Neural cell (in vitro differentiated cells): ENCODE measurements at regions not wholly inside any gene's neighbourhood (a gene's known extent, or its start where the extent isn't known, plus 50 kb on each side); places are given as distances from the start of the nearest gene placed in this dataset.

ENCODE experiments used
- H2AFZ ChIP-seq: fragments of 200-600, 300-800 bp; sonication (generic), shearing (Covaris generic); 2 replicates; pipeline ENCODE4 v1.6.0; 2014; ENCODE audit warnings: low read depth, mild to moderate bottlenecking, antibody characterized with exemption, low read length, moderate library complexity
- H3F3A ChIP-seq: fragments of 200-600 bp; shearing (Covaris generic); 2 replicates; pipeline ENCODE4 v1.6.1; 2016; ENCODE audit warnings: mild to moderate bottlenecking, moderate library complexity, mixed read lengths, antibody characterized with exemption, low read length; ENCODE audit not compliant: insufficient read depth, poor library complexity, severe bottlenecking
- H3K27ac ChIP-seq: fragments of 200-600, 300-800 bp; sonication (generic), shearing (Covaris generic); 2 replicates; pipeline ENCODE4 v1.5.1; 2014; ENCODE audit warnings: mild to moderate bottlenecking, low read length, moderate library complexity
- H3K27me3 ChIP-seq: fragments of 300-800, 200-600 bp; sonication (generic), shearing (Covaris generic); 2 replicates; pipeline ENCODE4 v1.6.0; 2014; ENCODE audit warnings: mild to moderate bottlenecking, low read depth, low read length, moderate library complexity; ENCODE audit not compliant: insufficient read depth
- H3K36me3 ChIP-seq: fragments of 300-800, 200-600 bp; sonication (generic), shearing (Covaris generic); 2 replicates; pipeline ENCODE4 v1.5.1; 2014; ENCODE audit warnings: mild to moderate bottlenecking, antibody characterized with exemption, low read length, moderate library complexity; ENCODE audit not compliant: insufficient read depth
- H3K4me2 ChIP-seq: fragments of 300-800, 200-600 bp; sonication (generic), shearing (Covaris generic); 2 replicates; pipeline ENCODE4 v1.6.0; 2014; ENCODE audit warnings: mild to moderate bottlenecking, low read length
- H3K4me3 ChIP-seq: fragments of 300-800, 200-600 bp; sonication (generic), shearing (Covaris generic); 2 replicates; pipeline ENCODE4 v1.5.1; 2014; ENCODE audit warnings: mild to moderate bottlenecking, low read length, moderate library complexity
- H3K79me2 ChIP-seq: fragments of 200-600 bp; shearing (Covaris generic); replicated peaks from 2 replicates; pipeline ENCODE4 v1.6.0; 2014; ENCODE audit warnings: mild to moderate bottlenecking, low read length, moderate library complexity; ENCODE audit not compliant: insufficient read depth
- H3K9ac ChIP-seq: fragments of 300-800, 200-600 bp; sonication (generic), shearing (Covaris generic); 2 replicates; pipeline ENCODE4 v1.6.1; 2016; ENCODE audit warnings: mild to moderate bottlenecking, low read length, mixed read lengths
- H3K9me2 ChIP-seq: fragments of 200-600 bp; shearing (Covaris generic); 2 replicates; pipeline ENCODE4 v1.6.1; 2016; ENCODE audit warnings: mild to moderate bottlenecking, low read length, mixed read lengths; ENCODE audit not compliant: insufficient read depth
- H3K9me3 ChIP-seq: fragments of 200-600, 300-800 bp; sonication (generic), shearing (Covaris generic); 2 replicates; pipeline ENCODE4 v1.6.1; 2016; ENCODE audit warnings: mild to moderate bottlenecking, mixed run types, low read length, moderate library complexity, mixed read lengths
- H4K20me1 ChIP-seq: fragments of 200-600 bp; shearing (Covaris generic); 2 replicates; pipeline ENCODE4 v1.6.1; 2016; ENCODE audit warnings: mild to moderate bottlenecking, mixed run types; ENCODE audit not compliant: insufficient read depth
- EP300 ChIP-seq: fragments of 450-650 bp; conservative IDR thresholded peaks from 2 replicates; pipeline ENCODE4 v1.6.1; 2014; ENCODE audit warnings: antibody characterized with exemption, mild to moderate bottlenecking, moderate library complexity; ENCODE audit not compliant: poor library complexity, severe bottlenecking
- EZH2 ChIP-seq: fragments of 200-600, 300-800 bp; shearing (Covaris generic), sonication (generic); IDR thresholded peaks from 2 replicates; pipeline ENCODE4 v1.6.1; 2014; ENCODE audit warnings: antibody characterized with exemption, low read length, borderline replicate concordance, mild to moderate bottlenecking; ENCODE audit not compliant: insufficient read depth, poor library complexity, severe bottlenecking
- MXI1 ChIP-seq: fragments of 450-650 bp; conservative IDR thresholded peaks from 2 replicates; pipeline ENCODE4 v1.6.1; 2014; ENCODE audit warnings: antibody characterized with exemption, mild to moderate bottlenecking; ENCODE audit not compliant: poor library complexity, severe bottlenecking
- POLR2AphosphoS5 ChIP-seq: IDR thresholded peaks from 2 replicates; pipeline ENCODE4 v1.6.1; 2012
- RAD21 ChIP-seq: fragments of 450-650 bp; conservative IDR thresholded peaks from 2 replicates; pipeline ENCODE4 v1.6.1; 2014; ENCODE audit warnings: antibody characterized with exemption, mild to moderate bottlenecking, moderate library complexity
- SMC3 ChIP-seq: fragments of 450-650 bp; conservative IDR thresholded peaks from 2 replicates; pipeline ENCODE4 v1.6.1; 2014; ENCODE audit warnings: antibody characterized with exemption, mild to moderate bottlenecking, moderate library complexity; ENCODE audit not compliant: poor library complexity
- TAF1 ChIP-seq: IDR thresholded peaks from 2 replicates; pipeline ENCODE4 v1.6.1; 2012; ENCODE audit warnings: low read depth
- TF ChIP-seq, protein P1 (sequence below): IDR thresholded peaks from 2 replicates; pipeline ENCODE4 v1.6.1; 2012; ENCODE audit warnings: borderline replicate concordance
- TF ChIP-seq, protein P2 (sequence below): fragments of 450-650 bp; IDR thresholded peaks from 2 replicates; pipeline ENCODE4 v1.5.1; 2014; ENCODE audit warnings: antibody characterized with exemption, mild to moderate bottlenecking, moderate library complexity; ENCODE audit not compliant: poor library complexity, severe bottlenecking

DNA sequence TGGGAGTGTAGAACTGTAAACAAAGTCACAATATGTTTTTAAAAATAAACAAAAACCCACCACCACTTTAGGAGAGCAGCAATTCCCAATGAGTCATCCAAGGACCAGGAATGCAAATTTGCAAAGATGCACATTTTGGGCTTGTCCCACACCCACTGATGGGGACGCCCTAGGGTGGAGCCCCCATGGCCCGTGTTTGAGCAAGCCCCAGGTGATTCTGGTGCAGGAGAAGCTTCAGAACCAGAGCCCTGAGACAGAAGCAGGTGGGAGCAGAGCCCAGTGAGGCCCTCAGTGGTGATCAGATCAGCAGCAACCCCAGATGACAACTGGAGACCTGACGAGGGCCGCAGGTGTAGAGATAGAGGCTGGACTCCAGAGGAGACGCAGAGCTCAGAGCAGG is 55.1 kb upstream of the PFKP start:
- TF ChIP-seq TAF1 (no peak), RAD21 (no peak), MXI1 (no peak), POLR2AphosphoS5 (no peak), SMC3 (no peak), EP300 (no peak), EZH2 (no peak)
- TF ChIP-seq, protein P1, sequence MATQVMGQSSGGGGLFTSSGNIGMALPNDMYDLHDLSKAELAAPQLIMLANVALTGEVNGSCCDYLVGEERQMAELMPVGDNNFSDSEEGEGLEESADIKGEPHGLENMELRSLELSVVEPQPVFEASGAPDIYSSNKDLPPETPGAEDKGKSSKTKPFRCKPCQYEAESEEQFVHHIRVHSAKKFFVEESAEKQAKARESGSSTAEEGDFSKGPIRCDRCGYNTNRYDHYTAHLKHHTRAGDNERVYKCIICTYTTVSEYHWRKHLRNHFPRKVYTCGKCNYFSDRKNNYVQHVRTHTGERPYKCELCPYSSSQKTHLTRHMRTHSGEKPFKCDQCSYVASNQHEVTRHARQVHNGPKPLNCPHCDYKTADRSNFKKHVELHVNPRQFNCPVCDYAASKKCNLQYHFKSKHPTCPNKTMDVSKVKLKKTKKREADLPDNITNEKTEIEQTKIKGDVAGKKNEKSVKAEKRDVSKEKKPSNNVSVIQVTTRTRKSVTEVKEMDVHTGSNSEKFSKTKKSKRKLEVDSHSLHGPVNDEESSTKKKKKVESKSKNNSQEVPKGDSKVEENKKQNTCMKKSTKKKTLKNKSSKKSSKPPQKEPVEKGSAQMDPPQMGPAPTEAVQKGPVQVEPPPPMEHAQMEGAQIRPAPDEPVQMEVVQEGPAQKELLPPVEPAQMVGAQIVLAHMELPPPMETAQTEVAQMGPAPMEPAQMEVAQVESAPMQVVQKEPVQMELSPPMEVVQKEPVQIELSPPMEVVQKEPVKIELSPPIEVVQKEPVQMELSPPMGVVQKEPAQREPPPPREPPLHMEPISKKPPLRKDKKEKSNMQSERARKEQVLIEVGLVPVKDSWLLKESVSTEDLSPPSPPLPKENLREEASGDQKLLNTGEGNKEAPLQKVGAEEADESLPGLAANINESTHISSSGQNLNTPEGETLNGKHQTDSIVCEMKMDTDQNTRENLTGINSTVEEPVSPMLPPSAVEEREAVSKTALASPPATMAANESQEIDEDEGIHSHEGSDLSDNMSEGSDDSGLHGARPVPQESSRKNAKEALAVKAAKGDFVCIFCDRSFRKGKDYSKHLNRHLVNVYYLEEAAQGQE = no peak
- TF ChIP-seq, protein P2, sequence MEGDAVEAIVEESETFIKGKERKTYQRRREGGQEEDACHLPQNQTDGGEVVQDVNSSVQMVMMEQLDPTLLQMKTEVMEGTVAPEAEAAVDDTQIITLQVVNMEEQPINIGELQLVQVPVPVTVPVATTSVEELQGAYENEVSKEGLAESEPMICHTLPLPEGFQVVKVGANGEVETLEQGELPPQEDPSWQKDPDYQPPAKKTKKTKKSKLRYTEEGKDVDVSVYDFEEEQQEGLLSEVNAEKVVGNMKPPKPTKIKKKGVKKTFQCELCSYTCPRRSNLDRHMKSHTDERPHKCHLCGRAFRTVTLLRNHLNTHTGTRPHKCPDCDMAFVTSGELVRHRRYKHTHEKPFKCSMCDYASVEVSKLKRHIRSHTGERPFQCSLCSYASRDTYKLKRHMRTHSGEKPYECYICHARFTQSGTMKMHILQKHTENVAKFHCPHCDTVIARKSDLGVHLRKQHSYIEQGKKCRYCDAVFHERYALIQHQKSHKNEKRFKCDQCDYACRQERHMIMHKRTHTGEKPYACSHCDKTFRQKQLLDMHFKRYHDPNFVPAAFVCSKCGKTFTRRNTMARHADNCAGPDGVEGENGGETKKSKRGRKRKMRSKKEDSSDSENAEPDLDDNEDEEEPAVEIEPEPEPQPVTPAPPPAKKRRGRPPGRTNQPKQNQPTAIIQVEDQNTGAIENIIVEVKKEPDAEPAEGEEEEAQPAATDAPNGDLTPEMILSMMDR = no peak
- H3K9me3 ChIP-seq = no peaks in the 10 kb centered on the region

DNA sequence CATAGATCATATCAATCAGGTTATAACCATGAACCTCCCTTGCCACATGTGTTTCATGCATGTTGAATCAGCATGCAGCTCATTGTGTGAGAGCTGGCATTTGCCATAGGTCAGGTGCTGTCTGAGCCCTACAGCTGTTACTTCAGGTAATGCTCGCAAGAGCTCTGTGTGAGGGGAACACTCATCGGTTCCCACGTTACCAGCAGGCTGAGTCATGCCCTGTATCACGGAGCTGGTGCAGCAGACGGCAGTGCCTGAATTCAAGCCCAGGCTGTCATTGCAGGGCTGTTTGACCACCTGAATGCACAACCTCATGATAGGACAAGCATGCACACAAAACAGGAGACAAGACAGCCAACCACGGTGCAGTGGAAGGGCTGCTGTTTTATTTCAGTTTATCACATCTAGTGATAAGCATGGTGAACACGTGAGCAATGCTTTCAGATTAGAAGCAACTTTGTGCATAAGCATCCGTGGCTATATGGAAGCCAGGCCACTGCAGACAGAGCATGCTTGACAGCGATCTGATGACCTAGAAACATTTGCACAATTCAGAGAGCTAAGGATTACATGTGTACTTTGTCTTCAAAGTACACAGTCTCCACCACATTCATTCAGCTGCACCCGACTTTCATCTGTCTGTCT is 56.4 kb upstream of the PFKP start:
- Histone ChIP-seq H3K9me2 (no peaks in the 10 kb centered on the region), H3K27ac (no peak overlapping the region), H3K36me3 (no peaks in the 10 kb centered on the region), H2AFZ (no peak overlapping the region), H4K20me1 (no peaks in the 10 kb centered on the region), H3F3A (no peaks in the 10 kb centered on the region), H3K27me3 (no peaks in the 10 kb centered on the region), H3K4me2 (no peak overlapping the region), H3K4me3 (no peak overlapping the region), H3K79me2 (no peaks in the 10 kb centered on the region), H3K9me3 (no peaks in the 10 kb centered on the region), H3K9ac (no peak overlapping the region)
- TF ChIP-seq, protein P1 = no peak
- TF ChIP-seq TAF1 = no peak
- TF ChIP-seq RAD21 = no peak
- TF ChIP-seq POLR2AphosphoS5 = no peak
- TF ChIP-seq EP300 = no peak
- TF ChIP-seq MXI1 = no peak
- no peak for TF ChIP-seq SMC3
- TF ChIP-seq EZH2 = no peak
- TF ChIP-seq, protein P2 = no peak

More for the DNA sequence above, 55.1 kb upstream of the PFKP start:
- no peaks in the 10 kb centered on the region for H3K9me2 ChIP-seq
- H4K20me1 ChIP-seq = no peaks in the 10 kb centered on the region
- H3K27me3 ChIP-seq = no peaks in the 10 kb centered on the region
- no peak overlapping the region for H3K4me2 ChIP-seq
- H3F3A ChIP-seq = no peaks in the 10 kb centered on the region
- no peak overlapping the region for H3K27ac ChIP-seq
- no peaks in the 10 kb centered on the region for H3K36me3 ChIP-seq
- no peaks in the 10 kb centered on the region for H3K79me2 ChIP-seq
- H3K9ac ChIP-seq = no peak overlapping the region
- no peak overlapping the region for H2AFZ ChIP-seq
- no peak overlapping the region for H3K4me3 ChIP-seq
